ENCODE measurements at regions not wholly inside any gene's neighbourhood (a gene's known extent, or its start where the extent isn't known, plus 50 kb on each side); places are given as distances from the start of the nearest gene placed in this dataset.
A peak's percentile ranks its signal among the peaks of the same experiment; 100 is the strongest.

GRCh38 chr6:90397929-90398674, 101.5 kb upstream of the BACH2 start:
- peak overlapping the region; percentile 59 for H3K4me3 ChIP-seq (ENCODE audit: low read length, poor library complexity, severe bottlenecking)
- H2AFZ ChIP-seq (ENCODE audit: low read length): no peak overlapping the region
- TF ChIP-seq EZH2phosphoT487 (IDR thresholded peaks at IDR 0.05; ENCODE audit: borderline replicate concordance): no peak
- TF ChIP-seq CTCF (conservative IDR thresholded peaks at IDR 0.05; ENCODE audit: low read length): no peak
- H3K79me2 ChIP-seq (ENCODE audit: insufficient read depth, low read length): no peaks in the 10 kb centered on the region
- H4K20me1 ChIP-seq (ENCODE audit: insufficient read depth, low read length, poor library complexity, severe bottlenecking): no peaks in the 10 kb centered on the region
- H3K4me2 ChIP-seq (ENCODE audit: low read depth, low read length, poor library complexity, severe bottlenecking): peak overlapping the region; percentile 78
- peaks cover 92% of the 10 kb centered on the region for H3K4me1 ChIP-seq (ENCODE audit: insufficient read depth, low read length, poor library complexity, severe bottlenecking)
- peaks cover 11% of the 10 kb centered on the region for H3F3A ChIP-seq (ENCODE audit: low read depth)
- H3K27me3 ChIP-seq (ENCODE audit: insufficient read depth, low read length, poor library complexity, severe bottlenecking): no peaks in the 10 kb centered on the region
- H3K9me3 ChIP-seq (ENCODE audit: insufficient read depth, low read depth, low read length): no peaks in the 10 kb centered on the region
- no peaks in the 10 kb centered on the region for H3K9me2 ChIP-seq (replicated peaks; ENCODE audit: low read depth, low read length)
- H3K36me3 ChIP-seq (ENCODE audit: insufficient read depth, low read length): no peaks in the 10 kb centered on the region
- H3K9ac ChIP-seq (ENCODE audit: low read depth, low read length, poor library complexity, severe bottlenecking): peak overlapping the region; percentile 66

- Histone ChIP-seq H3K36me3 (ENCODE audit: insufficient read depth, low read length) (no peaks in the 10 kb centered on the region), H3F3A (ENCODE audit: low read depth) (peaks cover 11% of the 10 kb centered on the region), H2AFZ (ENCODE audit: low read length) (no peak overlapping the region), H3K4me3 (ENCODE audit: low read length, poor library complexity, severe bottlenecking) (peak overlapping the region; percentile 59), H3K9me3 (ENCODE audit: insufficient read depth, low read depth, low read length) (no peaks in the 10 kb centered on the region), H3K4me1 (ENCODE audit: insufficient read depth, low read length, poor library complexity, severe bottlenecking) (peaks cover 85% of the 10 kb centered on the region), H3K9ac (ENCODE audit: low read depth, low read length, poor library complexity, severe bottlenecking) (peak overlapping the region; percentile 66), H3K4me2 (ENCODE audit: low read depth, low read length, poor library complexity, severe bottlenecking) (peak overlapping the region; percentile 78), H3K9me2 (replicated peaks; ENCODE audit: low read depth, low read length) (no peaks in the 10 kb centered on the region), H3K79me2 (ENCODE audit: insufficient read depth, low read length) (no peaks in the 10 kb centered on the region), H4K20me1 (ENCODE audit: insufficient read depth, low read length, poor library complexity, severe bottlenecking) (no peaks in the 10 kb centered on the region), H3K27me3 (ENCODE audit: insufficient read depth, low read length, poor library complexity, severe bottlenecking) (no peaks in the 10 kb centered on the region)
- TF ChIP-seq EZH2phosphoT487 (IDR thresholded peaks at IDR 0.05; ENCODE audit: borderline replicate concordance): no peak
- TF ChIP-seq CTCF (conservative IDR thresholded peaks at IDR 0.05; ENCODE audit: low read length): no peak
Observed at GRCh38 chr6:90397047-90397446, 100.4 kb upstream of the BACH2 start.

GRCh38 chr6:90393232-90393884, 96.7 kb upstream of the BACH2 start:
- Histone ChIP-seq H3K9me3 (ENCODE audit: insufficient read depth, low read depth, low read length) (no peaks in the 10 kb centered on the region), H3K4me2 (ENCODE audit: low read depth, low read length, poor library complexity, severe bottlenecking) (peak overlapping the region; percentile 24), H2AFZ (ENCODE audit: low read length) (peak overlapping the region; percentile 31; the same call in 1 of the 2 replicates), H3K9me2 (replicated peaks; ENCODE audit: low read depth, low read length) (no peaks in the 10 kb centered on the region), H3K4me1 (ENCODE audit: insufficient read depth, low read length, poor library complexity, severe bottlenecking) (peaks cover 53% of the 10 kb centered on the region), H3K79me2 (ENCODE audit: insufficient read depth, low read length) (no peaks in the 10 kb centered on the region), H3K36me3 (ENCODE audit: insufficient read depth, low read length) (no peaks in the 10 kb centered on the region), H3K9ac (ENCODE audit: low read depth, low read length, poor library complexity, severe bottlenecking) (peak overlapping the region; percentile 27), H3K27me3 (ENCODE audit: insufficient read depth, low read length, poor library complexity, severe bottlenecking) (no peaks in the 10 kb centered on the region), H3F3A (ENCODE audit: low read depth) (peaks cover 3% of the 10 kb centered on the region), H3K4me3 (ENCODE audit: low read length, poor library complexity, severe bottlenecking) (no peak overlapping the region), H4K20me1 (ENCODE audit: insufficient read depth, low read length, poor library complexity, severe bottlenecking) (no peaks in the 10 kb centered on the region)
- TF ChIP-seq EZH2phosphoT487 (IDR thresholded peaks at IDR 0.05; ENCODE audit: borderline replicate concordance) (no peak), CTCF (conservative IDR thresholded peaks at IDR 0.05; ENCODE audit: low read length) (peak; percentile 89)
